GM03348 (cell line): ENCODE measurements at regions not wholly inside any gene's neighbourhood (a gene's known extent, or its start where the extent isn't known, plus 50 kb on each side); places are given as distances from the start of the nearest gene placed in this dataset.
"Not testable (repeated sequence)": the region's sequence is repeated elsewhere in the genome, so short reads cannot be mapped to it uniquely, and the experiment has no call there.

Experiments
- DNase-seq: peaks from one replicate; pipeline ENCODE4 v3.0.0; 2012; ENCODE audit warnings: low spot score

GRCh38 chr9:1918108-1918507, 97.0 kb upstream of the SMARCA2 start:
- no peak for DNase-seq

- DNase-seq, result no peak
Measured at GRCh38 chr9:1918622-1919021, 96.5 kb upstream of the SMARCA2 start.

- no peak for DNase-seq
Measured at GRCh38 chr9:1919229-1919628, 95.9 kb upstream of the SMARCA2 start.

GRCh38 chr9:1920386-1920785, 94.8 kb upstream of the SMARCA2 start:
- no peak for DNase-seq

GRCh38 chr9:1922026-1922425, 93.1 kb upstream of the SMARCA2 start:
- DNase-seq, result no peak

- no peak for DNase-seq
Measured at GRCh38 chr9:1927546-1927945, 87.6 kb upstream of the SMARCA2 start.

- DNase-seq, result no peak
Measured at GRCh38 chr9:1929134-1929533, 86.0 kb upstream of the SMARCA2 start.

- DNase-seq, result no peak
Measured at GRCh38 chr9:1929722-1930244, 85.4 kb upstream of the SMARCA2 start.

- DNase-seq, result not testable (repeated sequence)
Measured at GRCh38 chr9:1930245-1930736, 84.9 kb upstream of the SMARCA2 start.

GRCh38 chr9:1938135-1938534, 77.0 kb upstream of the SMARCA2 start:
- DNase-seq, result no peak

GRCh38 chr9:1938675-1939170, 76.4 kb upstream of the SMARCA2 start:
- DNase-seq, result no peak

GRCh38 chr9:1939466-1939865, 75.7 kb upstream of the SMARCA2 start:
- no peak for DNase-seq

GRCh38 chr9:1939926-1940368, 75.2 kb upstream of the SMARCA2 start:
- DNase-seq, result no peak

GRCh38 chr9:1941989-1942388, 73.2 kb upstream of the SMARCA2 start:
- DNase-seq, result no peak

- no peak for DNase-seq
Measured at GRCh38 chr9:1946526-1947283, 68.4 kb upstream of the SMARCA2 start.

- no peak for DNase-seq
Measured at GRCh38 chr9:1947438-1947837, 67.7 kb upstream of the SMARCA2 start.

- DNase-seq, result no peak
Measured at GRCh38 chr9:1948541-1948940, 66.6 kb upstream of the SMARCA2 start.

- DNase-seq, result no peak
Measured at GRCh38 chr9:1951446-1951845, 63.7 kb upstream of the SMARCA2 start.

GRCh38 chr9:1952001-1952400, 63.1 kb upstream of the SMARCA2 start:
- no peak for DNase-seq

GRCh38 chr9:1954238-1954637, 60.9 kb upstream of the SMARCA2 start:
- no peak for DNase-seq

- no peak for DNase-seq
Measured at GRCh38 chr9:1956958-1957357, 58.2 kb upstream of the SMARCA2 start.

GRCh38 chr9:1957856-1958255, 57.3 kb upstream of the SMARCA2 start:
- DNase-seq, result no peak

GRCh38 chr9:1959371-1959770, 55.8 kb upstream of the SMARCA2 start:
- DNase-seq, result no peak
